SK-N-SH (cell line): ENCODE measurements at regions not wholly inside any gene's neighbourhood (a gene's known extent, or its start where the extent isn't known, plus 50 kb on each side); places are given as distances from the start of the nearest gene placed in this dataset.

ENCODE experiments used
- CTCF ChIA-PET: fragments of 300-600, 350-600 bp; formaldehyde crosslinking; extraction: SDS; loops from one replicate; lab custom pipeline; 2021; lab: Yijun Ruan, JAX
- POLR2A ChIA-PET: fragments of 350-600 bp; sonication (Branson Sonifier 250); formaldehyde crosslinking; extraction: SDS; loops from one replicate; lab custom pipeline; 2020; ENCODE audit warnings: antibody characterized with exemption, inconsistent platforms; lab: Yijun Ruan, JAX
- DNase-seq: peaks from one replicate; pipeline ENCODE4 v3.0.0; 2012
- H2AFZ ChIP-seq: fragments of 200-600 bp; sonication (generic); 2 replicates; pipeline ENCODE4 v1.8.1; 2016; ENCODE audit warnings: antibody characterized with exemption, mild to moderate bottlenecking, low read depth
- H3F3A ChIP-seq: fragments of 200-600 bp; sonication (generic); replicated peaks from 2 replicates; pipeline ENCODE3; 2016; ENCODE audit warnings: antibody characterized with exemption, mild to moderate bottlenecking; ENCODE audit not compliant: insufficient read depth
- H3K27ac ChIP-seq, 2 experiments: fragments of 200-500 bp in 1 of 2; fragments of 200-600 bp in 1 of 2; sonication (Bioruptor generic) in 1 of 2; sonication (generic), shearing (Covaris generic) in 1 of 2; 2 replicates each; pipeline versions ENCODE4 v1.5.1 to v1.6.1; 2014 to 2016; ENCODE audit warnings: low read depth in 2 of 2, inconsistent platforms in 1 of 2, low read length in 1 of 2, mild to moderate bottlenecking in 1 of 2, mixed read lengths in 1 of 2
- H3K27me3 ChIP-seq: fragments of 200-600 bp; sonication (generic), shearing (Covaris generic); 2 replicates; pipeline ENCODE4 v1.6.1; 2016; ENCODE audit warnings: mixed run types; ENCODE audit not compliant: insufficient read depth
- H3K36me3 ChIP-seq, 2 experiments: fragments of 200-500 bp in 1 of 2; fragments of 200-600 bp in 1 of 2; sonication (Bioruptor generic) in 1 of 2; sonication (generic) in 1 of 2; replicated peaks in 1 of 2; 2 replicates each; pipeline versions ENCODE3 to v1.5.1; 2014 to 2016; ENCODE audit warnings: low read length in 1 of 2, mild to moderate bottlenecking in 1 of 2; ENCODE audit not compliant: insufficient read depth in 2 of 2, control insufficient read depth in 1 of 2
- H3K4me1 ChIP-seq, 2 experiments: fragments of 200-500 bp in 1 of 2; fragments of 200-600 bp in 1 of 2; sonication (Bioruptor generic) in 1 of 2; sonication (generic), shearing (Covaris generic) in 1 of 2; 2 replicates each; pipeline versions ENCODE4 v1.5.1 to v1.6.1; 2014 to 2016; ENCODE audit warnings: low read depth in 1 of 2, low read length in 1 of 2, mixed run types in 1 of 2; ENCODE audit not compliant: insufficient read depth in 2 of 2, control insufficient read depth in 1 of 2
- H3K4me2 ChIP-seq: fragments of 200-600 bp; sonication (generic), shearing (Covaris generic); 2 replicates; pipeline ENCODE4 v1.6.1; 2017; ENCODE audit warnings: mixed run types
- H3K4me3 ChIP-seq, 2 experiments: fragments of 200-500 bp in 1 of 2; fragments of 200-600 bp in 1 of 2; sonication (Bioruptor generic) in 1 of 2; sonication (generic), shearing (Covaris generic) in 1 of 2; 2 replicates each; pipeline versions ENCODE4 v1.5.1 to v1.8.1; 2014 to 2016; ENCODE audit warnings: low read depth in 2 of 2, inconsistent platforms in 1 of 2, low read length in 1 of 2, mild to moderate bottlenecking in 1 of 2, mixed read lengths in 1 of 2, moderate library complexity in 1 of 2
- H3K79me2 ChIP-seq: fragments of 200-600 bp; sonication (generic); 2 replicates; pipeline ENCODE4 v1.8.1; 2017; ENCODE audit warnings: mild to moderate bottlenecking; ENCODE audit not compliant: insufficient read depth
- H3K9ac ChIP-seq: fragments of 200-600 bp; sonication (generic); 2 replicates; pipeline ENCODE4 v1.6.1; 2017; ENCODE audit warnings: mixed run types
- H3K9me2 ChIP-seq: fragments of 200-600 bp; sonication (generic); 2 replicates; pipeline ENCODE4 v1.6.1; 2017; ENCODE audit warnings: mixed run types
- H3K9me3 ChIP-seq: fragments of 200-600 bp; sonication (generic); 2 replicates; pipeline ENCODE4 v1.6.1; 2017; ENCODE audit warnings: mixed run types, mild to moderate bottlenecking, moderate library complexity
- H4K20me1 ChIP-seq: fragments of 200-600 bp; sonication (generic); 2 replicates; pipeline ENCODE4 v1.6.1; 2017; ENCODE audit warnings: mild to moderate bottlenecking, mixed run types; ENCODE audit not compliant: insufficient read depth
- CHD2 ChIP-seq: fragments of 150-350 bp; IDR thresholded peaks from 2 replicates; pipeline ENCODE4 v1.6.1; 2018; ENCODE audit warnings: low read length; ENCODE audit not compliant: partially characterized antibody
- EP300 ChIP-seq, 2 experiments: IDR thresholded peaks; 2 replicates each; pipeline versions ENCODE4 v1.4.0 to v1.6.1; 2012; ENCODE audit warnings: borderline replicate concordance in 1 of 2, low read depth in 1 of 2, low read length in 1 of 2
- EZH2phosphoT487 ChIP-seq: fragments of 200-600 bp; sonication (generic); IDR thresholded peaks from 2 replicates; pipeline ENCODE4 v1.6.1; 2017; ENCODE audit warnings: low read depth, mixed run types, mild to moderate bottlenecking, antibody characterized with exemption, moderate library complexity, borderline replicate concordance
- FOXJ3 ChIP-seq: sonication (generic); formaldehyde crosslinking; IDR thresholded peaks from 2 replicates; pipeline ENCODE4 v1.5.1; 2020; ENCODE audit warnings: mild to moderate bottlenecking, missing genetic modification reagents
- FOXM1 ChIP-seq: IDR thresholded peaks from 2 replicates; pipeline ENCODE4 v1.4.0; 2012; ENCODE audit warnings: low read depth, mild to moderate bottlenecking
- GATA2 ChIP-seq: sonication (generic); formaldehyde crosslinking; IDR thresholded peaks from 2 replicates; pipeline ENCODE4 v1.5.0; 2020; ENCODE audit warnings: mild to moderate bottlenecking, missing genetic modification reagents
- JUND ChIP-seq: IDR thresholded peaks from 2 replicates; pipeline ENCODE4 v1.4.0; 2012
- MEF2A ChIP-seq: IDR thresholded peaks from 2 replicates; pipeline ENCODE4 v1.4.0; 2012; ENCODE audit warnings: low read depth, borderline replicate concordance
- MXI1 ChIP-seq: IDR thresholded peaks from 2 replicates; pipeline ENCODE4 v1.6.1; 2012; ENCODE audit warnings: mild to moderate bottlenecking, low read depth, low read length, improper control_type of control experiment
- NFIC ChIP-seq: IDR thresholded peaks from 2 replicates; pipeline ENCODE4 v1.4.0; 2012; ENCODE audit warnings: borderline replicate concordance
- NRF1 ChIP-seq: IDR thresholded peaks from 2 replicates; pipeline ENCODE4 v1.6.1; 2012; ENCODE audit warnings: low read depth, mild to moderate bottlenecking, low read length
- PBX3 ChIP-seq: IDR thresholded peaks from 2 replicates; pipeline ENCODE4; 2012
- POLR2AphosphoS5 ChIP-seq: IDR thresholded peaks from 2 replicates; pipeline ENCODE4 v1.6.1; 2012; ENCODE audit warnings: low read depth, low read length
- RFX5 ChIP-seq: IDR thresholded peaks from 2 replicates; pipeline ENCODE4 v1.6.1; 2012; ENCODE audit warnings: mild to moderate bottlenecking, improper control_type of control experiment, low read length
- TAF1 ChIP-seq: IDR thresholded peaks from 2 replicates; pipeline ENCODE4 v1.6.1; 2012; ENCODE audit warnings: low read depth, mild to moderate bottlenecking, low read length, moderate library complexity, borderline replicate concordance
- YY1 ChIP-seq: IDR thresholded peaks from 2 replicates; pipeline ENCODE4 v1.4.0; 2012; ENCODE audit warnings: low read depth, mild to moderate bottlenecking
- WGBS: methylation state at CpG from one replicate; pipeline ENCODE4 v1.1.6; 2017; ENCODE audit warnings: low lambda C conversion rate; 5-methylcytosine and 5-hydroxymethylcytosine counted together
- TF ChIP-seq, protein P1 (sequence below): IDR thresholded peaks from 2 replicates; pipeline ENCODE4 v1.4.0; 2012; ENCODE audit warnings: low read depth, borderline replicate concordance
- TF ChIP-seq, protein P2 (sequence below): fragments of 150-350 bp; IDR thresholded peaks from 2 replicates; pipeline ENCODE4 v1.6.1; 2016; ENCODE audit warnings: mild to moderate bottlenecking, low read depth, low read length
- TF ChIP-seq, protein P3 (sequence below): IDR thresholded peaks from 2 replicates; pipeline ENCODE4 v1.6.1; 2012; ENCODE audit warnings: mild to moderate bottlenecking, low read depth, low read length, moderate library complexity

DNA sequence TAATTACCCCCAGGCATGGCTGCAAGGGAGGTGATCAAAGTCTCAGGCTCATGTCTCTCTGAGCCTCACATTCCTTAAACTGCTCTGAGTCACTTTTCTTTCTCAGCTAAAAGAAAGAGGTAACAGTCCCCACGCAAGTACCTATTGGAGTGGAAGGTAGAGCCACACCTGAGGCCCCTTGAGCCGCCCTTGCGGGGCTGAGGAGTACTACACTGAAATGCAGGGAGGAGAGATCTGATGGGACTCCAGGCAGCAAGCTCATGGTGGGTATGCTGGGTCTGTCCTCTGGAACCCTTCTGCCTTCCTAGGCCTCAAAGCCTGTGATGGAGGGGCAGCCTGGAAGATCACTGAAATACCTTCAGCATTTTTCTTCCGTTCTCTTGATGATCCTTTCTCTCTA lies 960.0 kb downstream of the DNAJB9 start:
- no peak for TF ChIP-seq EP300 (IDR thresholded peaks at IDR 0.05; ENCODE audit: borderline replicate concordance in 1 of 2, low read depth in 1 of 2, low read length in 1 of 2)
- TF ChIP-seq, protein P1, sequence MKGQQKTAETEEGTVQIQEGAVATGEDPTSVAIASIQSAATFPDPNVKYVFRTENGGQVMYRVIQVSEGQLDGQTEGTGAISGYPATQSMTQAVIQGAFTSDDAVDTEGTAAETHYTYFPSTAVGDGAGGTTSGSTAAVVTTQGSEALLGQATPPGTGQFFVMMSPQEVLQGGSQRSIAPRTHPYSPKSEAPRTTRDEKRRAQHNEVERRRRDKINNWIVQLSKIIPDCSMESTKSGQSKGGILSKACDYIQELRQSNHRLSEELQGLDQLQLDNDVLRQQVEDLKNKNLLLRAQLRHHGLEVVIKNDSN = no peak
- TF ChIP-seq MXI1 = no peak
- TF ChIP-seq NFIC = no peak
- no peak for TF ChIP-seq GATA2 (CRISPR knock-in tag)
- no peak for TF ChIP-seq NRF1
- TF ChIP-seq, protein P2, sequence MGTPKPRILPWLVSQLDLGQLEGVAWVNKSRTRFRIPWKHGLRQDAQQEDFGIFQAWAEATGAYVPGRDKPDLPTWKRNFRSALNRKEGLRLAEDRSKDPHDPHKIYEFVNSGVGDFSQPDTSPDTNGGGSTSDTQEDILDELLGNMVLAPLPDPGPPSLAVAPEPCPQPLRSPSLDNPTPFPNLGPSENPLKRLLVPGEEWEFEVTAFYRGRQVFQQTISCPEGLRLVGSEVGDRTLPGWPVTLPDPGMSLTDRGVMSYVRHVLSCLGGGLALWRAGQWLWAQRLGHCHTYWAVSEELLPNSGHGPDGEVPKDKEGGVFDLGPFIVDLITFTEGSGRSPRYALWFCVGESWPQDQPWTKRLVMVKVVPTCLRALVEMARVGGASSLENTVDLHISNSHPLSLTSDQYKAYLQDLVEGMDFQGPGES = no peak
- TF ChIP-seq FOXM1 = no peak
- TF ChIP-seq MEF2A = no peak
- no peak for TF ChIP-seq YY1
- no peak for TF ChIP-seq POLR2AphosphoS5
- no peak for TF ChIP-seq TAF1
- TF ChIP-seq, protein P3, sequence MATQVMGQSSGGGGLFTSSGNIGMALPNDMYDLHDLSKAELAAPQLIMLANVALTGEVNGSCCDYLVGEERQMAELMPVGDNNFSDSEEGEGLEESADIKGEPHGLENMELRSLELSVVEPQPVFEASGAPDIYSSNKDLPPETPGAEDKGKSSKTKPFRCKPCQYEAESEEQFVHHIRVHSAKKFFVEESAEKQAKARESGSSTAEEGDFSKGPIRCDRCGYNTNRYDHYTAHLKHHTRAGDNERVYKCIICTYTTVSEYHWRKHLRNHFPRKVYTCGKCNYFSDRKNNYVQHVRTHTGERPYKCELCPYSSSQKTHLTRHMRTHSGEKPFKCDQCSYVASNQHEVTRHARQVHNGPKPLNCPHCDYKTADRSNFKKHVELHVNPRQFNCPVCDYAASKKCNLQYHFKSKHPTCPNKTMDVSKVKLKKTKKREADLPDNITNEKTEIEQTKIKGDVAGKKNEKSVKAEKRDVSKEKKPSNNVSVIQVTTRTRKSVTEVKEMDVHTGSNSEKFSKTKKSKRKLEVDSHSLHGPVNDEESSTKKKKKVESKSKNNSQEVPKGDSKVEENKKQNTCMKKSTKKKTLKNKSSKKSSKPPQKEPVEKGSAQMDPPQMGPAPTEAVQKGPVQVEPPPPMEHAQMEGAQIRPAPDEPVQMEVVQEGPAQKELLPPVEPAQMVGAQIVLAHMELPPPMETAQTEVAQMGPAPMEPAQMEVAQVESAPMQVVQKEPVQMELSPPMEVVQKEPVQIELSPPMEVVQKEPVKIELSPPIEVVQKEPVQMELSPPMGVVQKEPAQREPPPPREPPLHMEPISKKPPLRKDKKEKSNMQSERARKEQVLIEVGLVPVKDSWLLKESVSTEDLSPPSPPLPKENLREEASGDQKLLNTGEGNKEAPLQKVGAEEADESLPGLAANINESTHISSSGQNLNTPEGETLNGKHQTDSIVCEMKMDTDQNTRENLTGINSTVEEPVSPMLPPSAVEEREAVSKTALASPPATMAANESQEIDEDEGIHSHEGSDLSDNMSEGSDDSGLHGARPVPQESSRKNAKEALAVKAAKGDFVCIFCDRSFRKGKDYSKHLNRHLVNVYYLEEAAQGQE = no peak
- TF ChIP-seq RFX5 = no peak
- TF ChIP-seq FOXJ3 (CRISPR knock-in tag) = no peak
- no peak for TF ChIP-seq EZH2phosphoT487
- TF ChIP-seq CHD2 = no peak
- no peak for TF ChIP-seq PBX3
- no peak for TF ChIP-seq JUND
- H3K27ac ChIP-seq = no peak overlapping the region
- H3K9ac ChIP-seq = no peak overlapping the region
- H3K79me2 ChIP-seq = no peaks in the 10 kb centered on the region; the same call in 1 of the 2 replicates
- H3K36me3 ChIP-seq = no peaks in the 10 kb centered on the region
- H3K4me1 ChIP-seq = no peaks in the 10 kb centered on the region
- H3K9me2 ChIP-seq = 0 out of 2 replicates have a peak, but pooled peaks cover 2% of the 10 kb centered on the region
- ChIA-PET POLR2A (no interaction called here), CTCF (no interaction called here)
- H3F3A ChIP-seq = no peaks in the 10 kb centered on the region
- H2AFZ ChIP-seq = no peak overlapping the region
- no peaks in the 10 kb centered on the region for H4K20me1 ChIP-seq
- WGBS = 51% methylated on average over 4 of the region's 4 CpGs
- no peak overlapping the region for H3K4me2 ChIP-seq
- DNase-seq = no peak
- H3K4me3 ChIP-seq = no peak overlapping the region
- H3K27me3 ChIP-seq = no peaks in the 10 kb centered on the region
- peaks cover 3% of the 10 kb centered on the region; the same call in 1 of the 2 replicates for H3K9me3 ChIP-seq
